AG04449 (cell line): ENCODE measurements at regions not wholly inside any gene's neighbourhood (a gene's known extent, or its start where the extent isn't known, plus 50 kb on each side); places are given as distances from the start of the nearest gene placed in this dataset.

ENCODE experiments used
- CTCF ChIA-PET: fragments of 350-600 bp; formaldehyde crosslinking; extraction: SDS; loops from one replicate; lab custom pipeline; 2021; ENCODE audit warnings: antibody characterized with exemption; lab: Yijun Ruan, JAX
- POLR2A ChIA-PET: fragments of 400-600, 350-600 bp; formaldehyde crosslinking; extraction: SDS; loops from one replicate; lab custom pipeline; 2020; ENCODE audit warnings: antibody characterized with exemption, inconsistent platforms; lab: Yijun Ruan, JAX
- DNase-seq: peaks from one replicate; pipeline ENCODE4 v3.0.0-alpha.2; 2010; ENCODE audit warnings: low read depth, low spot score
- H3K4me3 ChIP-seq: 2 replicates; pipeline ENCODE4 v1.5.1; 2011; ENCODE audit warnings: low read depth, mild to moderate bottlenecking, control low read depth, low read length
- TF ChIP-seq, protein P1 (sequence below): IDR thresholded peaks from one replicate; pipeline ENCODE4 v1.5.1; 2011; ENCODE audit warnings: mild to moderate bottlenecking, moderate library complexity, low read length, control low read depth, inconsistent platforms; ENCODE audit not compliant: insufficient read depth; ENCODE audit errors: missing control alignments

- ChIA-PET CTCF (no interaction called here), POLR2A (no interaction called here)
- no peak overlapping the region for H3K4me3 ChIP-seq
- DNase-seq = no peak
- TF ChIP-seq, protein P1, sequence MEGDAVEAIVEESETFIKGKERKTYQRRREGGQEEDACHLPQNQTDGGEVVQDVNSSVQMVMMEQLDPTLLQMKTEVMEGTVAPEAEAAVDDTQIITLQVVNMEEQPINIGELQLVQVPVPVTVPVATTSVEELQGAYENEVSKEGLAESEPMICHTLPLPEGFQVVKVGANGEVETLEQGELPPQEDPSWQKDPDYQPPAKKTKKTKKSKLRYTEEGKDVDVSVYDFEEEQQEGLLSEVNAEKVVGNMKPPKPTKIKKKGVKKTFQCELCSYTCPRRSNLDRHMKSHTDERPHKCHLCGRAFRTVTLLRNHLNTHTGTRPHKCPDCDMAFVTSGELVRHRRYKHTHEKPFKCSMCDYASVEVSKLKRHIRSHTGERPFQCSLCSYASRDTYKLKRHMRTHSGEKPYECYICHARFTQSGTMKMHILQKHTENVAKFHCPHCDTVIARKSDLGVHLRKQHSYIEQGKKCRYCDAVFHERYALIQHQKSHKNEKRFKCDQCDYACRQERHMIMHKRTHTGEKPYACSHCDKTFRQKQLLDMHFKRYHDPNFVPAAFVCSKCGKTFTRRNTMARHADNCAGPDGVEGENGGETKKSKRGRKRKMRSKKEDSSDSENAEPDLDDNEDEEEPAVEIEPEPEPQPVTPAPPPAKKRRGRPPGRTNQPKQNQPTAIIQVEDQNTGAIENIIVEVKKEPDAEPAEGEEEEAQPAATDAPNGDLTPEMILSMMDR = no peak
These were observed 258.3 kb downstream of the ETS1 start for GRCh38 chr11:128328955-128329551.

- POLR2A ChIA-PET = no interaction called here
These were observed 260.1 kb downstream of the ETS1 start for GRCh38 chr11:128327274-128327673.

DNA sequence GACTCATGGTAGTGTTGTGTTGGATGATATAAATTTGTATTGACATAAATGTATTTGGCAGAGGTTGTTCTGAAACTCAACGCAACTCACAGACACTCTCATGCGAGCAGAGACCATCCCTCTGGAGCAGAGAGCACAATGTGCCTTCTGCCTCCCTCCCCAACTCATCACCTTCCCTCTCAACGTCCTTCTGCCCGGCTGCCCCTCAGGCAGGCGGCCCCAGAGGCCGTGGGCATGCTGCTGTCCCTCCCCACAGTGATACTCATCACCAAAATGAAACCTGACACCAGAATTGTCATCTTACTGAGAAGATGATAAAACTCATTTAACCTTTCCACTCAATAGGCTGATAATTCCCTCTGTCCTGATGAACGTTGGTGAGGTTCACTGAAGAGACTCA is 260.6 kb downstream of the ETS1 start:
- POLR2A ChIA-PET = no interaction called here
- TF ChIP-seq, protein P1 = no peak
- no peak overlapping the region for H3K4me3 ChIP-seq
- no peak for DNase-seq
- CTCF ChIA-PET = no interaction called here

More at GRCh38 chr11:128327274-128327673, 260.1 kb downstream of the ETS1 start:
- TF ChIP-seq, protein P1 = no peak
- DNase-seq = no peak
- H3K4me3 ChIP-seq = no peak overlapping the region
- CTCF ChIA-PET = interaction anchor here (0.6 kb wide), 1 partner anchor 25 kb away, joined by 3 read pairs; no protein-coding TSS in a partner anchor

- H3K4me3 ChIP-seq = no peak overlapping the region
- no peak for DNase-seq
- CTCF ChIA-PET = interaction anchor here (1.3 to 2.9 kb wide), 5 partner anchors 9 to 306 kb away, joined by 3 to 23 read pairs (median 6); no protein-coding TSS in a partner anchor
- TF ChIP-seq, protein P1 = no peak
- POLR2A ChIA-PET = no interaction called here
These were observed 262.7 kb downstream of the ETS1 start for GRCh38 chr11:128324531-128325141.

DNA sequence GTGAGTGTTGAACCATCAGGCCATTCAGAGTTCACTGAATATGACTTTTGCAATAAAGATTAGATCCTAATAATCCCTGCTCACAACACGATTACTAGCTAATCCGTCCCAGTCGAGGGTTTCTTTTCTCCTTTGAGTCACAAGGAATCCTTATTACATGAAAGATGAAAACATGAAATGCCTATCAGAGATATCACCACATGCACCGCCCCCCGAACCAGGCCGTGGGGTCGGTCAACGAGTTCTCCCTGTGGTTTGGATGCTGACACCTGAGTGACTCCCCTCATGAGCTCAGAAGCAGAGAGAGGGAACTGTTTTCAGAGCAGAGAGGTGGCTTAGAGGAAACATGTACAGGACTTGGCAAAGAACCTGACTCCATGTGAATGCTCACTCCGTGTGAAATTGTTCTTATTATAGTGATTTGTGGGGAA is 263.3 kb downstream of the ETS1 start:
- H3K4me3 ChIP-seq = no peak overlapping the region
- DNase-seq = no peak
- TF ChIP-seq, protein P1 = no peak
- ChIA-PET POLR2A (no interaction called here), CTCF (interaction anchor here (1.1 to 2.9 kb wide), 7 partner anchors 10 to 307 kb away, joined by 3 to 23 read pairs (median 5); no protein-coding TSS in a partner anchor)

DNA sequence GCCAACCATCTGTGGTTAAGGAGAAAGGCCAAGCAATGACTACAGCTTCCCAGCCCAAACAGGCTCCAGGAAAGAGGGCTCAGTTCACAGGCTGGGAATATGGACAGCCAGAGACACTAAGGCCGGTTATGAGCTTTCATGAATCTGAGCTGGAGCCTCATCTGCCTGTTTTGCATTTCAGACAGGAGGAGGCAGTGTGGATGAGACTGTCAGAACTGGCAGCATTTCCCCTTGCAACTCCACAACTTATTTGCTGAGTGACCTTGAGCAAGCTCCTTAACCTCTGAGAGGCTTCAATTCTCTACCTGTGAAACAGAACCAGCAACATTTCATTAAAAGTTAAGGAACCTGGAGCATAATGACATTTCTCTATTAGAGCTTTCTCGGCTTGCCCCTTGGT is 264.0 kb downstream of the ETS1 start:
- TF ChIP-seq, protein P1 = peak; percentile 40
- ChIA-PET CTCF (interaction anchor here (1.1 to 2.9 kb wide), 9 partner anchors 10 to 308 kb away, joined by 3 to 23 read pairs (median 4); no protein-coding TSS in a partner anchor), POLR2A (no interaction called here)
- DNase-seq = no peak
- H3K4me3 ChIP-seq = no peak overlapping the region
